GM23338 (cell line): ENCODE measurements at regions not wholly inside any gene's neighbourhood (a gene's known extent, or its start where the extent isn't known, plus 50 kb on each side); places are given as distances from the start of the nearest gene placed in this dataset.

Source experiments
- ATAC-seq: fragments of 200-7000 bp; cut with Tn5 transposase; 3 replicates; pipeline ENCODE4 v1.9.1; 2020
- DNase-seq: peaks from one replicate; pipeline ENCODE4 v3.0.0-alpha.2; 2015; ENCODE audit warnings: low spot score
- H2AFZ ChIP-seq: fragments of 200-600 bp; sonication (generic); 2 replicates; pipeline ENCODE4 v1.8.0; 2016; ENCODE audit warnings: antibody characterized with exemption, mild to moderate bottlenecking, moderate library complexity
- H3F3A ChIP-seq: fragments of 200-600 bp; sonication (generic); replicated peaks from 2 replicates; pipeline ENCODE4 v1.8.0; 2017; ENCODE audit warnings: antibody characterized with exemption, mixed run types, low read depth
- H3K27ac ChIP-seq: fragments of 200-600 bp; sonication (generic); 2 replicates; pipeline ENCODE4 v1.6.1; 2016; ENCODE audit warnings: low read depth
- H3K27me3 ChIP-seq: fragments of 200-600 bp; sonication (generic); 2 replicates; pipeline ENCODE4 v1.8.0; 2016; ENCODE audit warnings: mild to moderate bottlenecking, mixed run types, moderate library complexity; ENCODE audit not compliant: insufficient read depth
- H3K36me3 ChIP-seq: fragments of 200-600 bp; sonication (generic); 2 replicates; pipeline ENCODE4 v1.8.0; 2016; ENCODE audit warnings: mild to moderate bottlenecking; ENCODE audit not compliant: insufficient read depth
- H3K4me1 ChIP-seq: fragments of 200-600 bp; sonication (generic); 2 replicates; pipeline ENCODE4 v1.8.0; 2016; ENCODE audit warnings: mild to moderate bottlenecking, moderate library complexity; ENCODE audit not compliant: insufficient read depth
- H3K4me2 ChIP-seq: fragments of 200-600 bp; sonication (generic); 2 replicates; pipeline ENCODE4 v1.7.1; 2017; ENCODE audit warnings: mixed run types
- H3K4me3 ChIP-seq: fragments of 200-600 bp; sonication (generic); 2 replicates; pipeline ENCODE4 v1.6.1; 2016; ENCODE audit warnings: mixed run types
- H3K79me2 ChIP-seq: fragments of 200-600 bp; sonication (generic); replicated peaks from 2 replicates; pipeline ENCODE4 v1.8.0; 2017; ENCODE audit warnings: mild to moderate bottlenecking; ENCODE audit not compliant: insufficient read depth
- H3K9me2 ChIP-seq: fragments of 200-600 bp; sonication (generic); 2 replicates; pipeline ENCODE4 v1.8.0; 2017; ENCODE audit not compliant: insufficient read depth
- H4K20me1 ChIP-seq: fragments of 200-600 bp; sonication (generic); replicated peaks from 2 replicates; pipeline ENCODE4 v1.8.0; 2017; ENCODE audit warnings: mild to moderate bottlenecking; ENCODE audit not compliant: insufficient read depth
- H3K27ac Mint-ChIP-seq: 2 replicates; pipeline ENCODE4 v1.8.0; 2020; ENCODE audit warnings: inconsistent platforms, mild to moderate bottlenecking, moderate library complexity, mixed read lengths
- H3K27me3 Mint-ChIP-seq: 3 replicates; pipeline ENCODE4 v1.8.0; 2022; ENCODE audit warnings: low read depth, mild to moderate bottlenecking, moderate library complexity, mixed read lengths, inconsistent platforms; ENCODE audit not compliant: insufficient read depth, poor library complexity
- H3K36me3 Mint-ChIP-seq: 3 replicates; pipeline ENCODE4 v1.8.0; 2021; ENCODE audit warnings: low read depth, mild to moderate bottlenecking, inconsistent platforms, moderate library complexity, mixed read lengths
- H3K4me1 Mint-ChIP-seq: 3 replicates; pipeline ENCODE4 v1.8.0; 2020; ENCODE audit warnings: mild to moderate bottlenecking, inconsistent platforms, mixed read lengths
- H3K4me3 Mint-ChIP-seq: 3 replicates; pipeline ENCODE4 v1.8.0; 2021; ENCODE audit warnings: moderate library complexity, mild to moderate bottlenecking, inconsistent platforms, mixed read lengths
- H3K9me3 Mint-ChIP-seq: 3 replicates; pipeline ENCODE4 v1.8.0; 2020; ENCODE audit warnings: moderate library complexity, mild to moderate bottlenecking, inconsistent platforms, mixed read lengths
- EZH2phosphoT487 ChIP-seq: fragments of 200-600 bp; sonication (generic); IDR thresholded peaks from one replicate; pipeline ENCODE4 v1.8.1; 2018; ENCODE audit warnings: antibody characterized with exemption; ENCODE audit not compliant: unreplicated experiment
- POLR2AphosphoS5 ChIP-seq: IDR thresholded peaks from 2 replicates; pipeline ENCODE4 v1.6.1; 2016; ENCODE audit warnings: antibody characterized with exemption, low read depth
- ZNF462 ChIP-seq: fragments of 250-450 bp; sonication (Bioruptor Pico); IDR thresholded peaks from 2 replicates; pipeline ENCODE4 v1.5.0; 2020; ENCODE audit warnings: mild to moderate bottlenecking, moderate library complexity
- TF ChIP-seq, protein P1 (sequence below): IDR thresholded peaks from one replicate; pipeline ENCODE4 v1.6.1; 2018; ENCODE audit warnings: antibody characterized with exemption; ENCODE audit not compliant: unreplicated experiment

- Histone ChIP-seq H2AFZ (no peak overlapping the region), H3F3A (no peaks in the 10 kb centered on the region)
- ATAC-seq: no peak
These were observed 251.3 kb downstream of the SLC16A7 start for GRCh38 chr12:59847127-59847526.

More at GRCh38 chr12:59847127-59847526, 251.3 kb downstream of the SLC16A7 start:
- Histone ChIP-seq H3K36me3 (no peaks in the 10 kb centered on the region), H3K27ac (no peak overlapping the region), H3K4me2 (no peak overlapping the region), H3K4me1 (peaks cover 28% of the 10 kb centered on the region), H4K20me1 (no peaks in the 10 kb centered on the region), H3K27me3 (no peaks in the 10 kb centered on the region), H3K4me3 (no peak overlapping the region), H3K79me2 (no peaks in the 10 kb centered on the region), H3K9me2 (peaks cover 5% of the 10 kb centered on the region)
- Mint-ChIP-seq H3K27ac (no peak overlapping the region), H3K9me3 (no peaks in the 10 kb centered on the region; the same call in 2 of the 3 replicates), H3K36me3 (no peaks in the 10 kb centered on the region), H3K4me1 (peaks cover 34% of the 10 kb centered on the region), H3K4me3 (no peak overlapping the region), H3K27me3 (no peaks in the 10 kb centered on the region)
- no peak for TF ChIP-seq EZH2phosphoT487
- TF ChIP-seq ZNF462: no peak
- TF ChIP-seq, protein P1, sequence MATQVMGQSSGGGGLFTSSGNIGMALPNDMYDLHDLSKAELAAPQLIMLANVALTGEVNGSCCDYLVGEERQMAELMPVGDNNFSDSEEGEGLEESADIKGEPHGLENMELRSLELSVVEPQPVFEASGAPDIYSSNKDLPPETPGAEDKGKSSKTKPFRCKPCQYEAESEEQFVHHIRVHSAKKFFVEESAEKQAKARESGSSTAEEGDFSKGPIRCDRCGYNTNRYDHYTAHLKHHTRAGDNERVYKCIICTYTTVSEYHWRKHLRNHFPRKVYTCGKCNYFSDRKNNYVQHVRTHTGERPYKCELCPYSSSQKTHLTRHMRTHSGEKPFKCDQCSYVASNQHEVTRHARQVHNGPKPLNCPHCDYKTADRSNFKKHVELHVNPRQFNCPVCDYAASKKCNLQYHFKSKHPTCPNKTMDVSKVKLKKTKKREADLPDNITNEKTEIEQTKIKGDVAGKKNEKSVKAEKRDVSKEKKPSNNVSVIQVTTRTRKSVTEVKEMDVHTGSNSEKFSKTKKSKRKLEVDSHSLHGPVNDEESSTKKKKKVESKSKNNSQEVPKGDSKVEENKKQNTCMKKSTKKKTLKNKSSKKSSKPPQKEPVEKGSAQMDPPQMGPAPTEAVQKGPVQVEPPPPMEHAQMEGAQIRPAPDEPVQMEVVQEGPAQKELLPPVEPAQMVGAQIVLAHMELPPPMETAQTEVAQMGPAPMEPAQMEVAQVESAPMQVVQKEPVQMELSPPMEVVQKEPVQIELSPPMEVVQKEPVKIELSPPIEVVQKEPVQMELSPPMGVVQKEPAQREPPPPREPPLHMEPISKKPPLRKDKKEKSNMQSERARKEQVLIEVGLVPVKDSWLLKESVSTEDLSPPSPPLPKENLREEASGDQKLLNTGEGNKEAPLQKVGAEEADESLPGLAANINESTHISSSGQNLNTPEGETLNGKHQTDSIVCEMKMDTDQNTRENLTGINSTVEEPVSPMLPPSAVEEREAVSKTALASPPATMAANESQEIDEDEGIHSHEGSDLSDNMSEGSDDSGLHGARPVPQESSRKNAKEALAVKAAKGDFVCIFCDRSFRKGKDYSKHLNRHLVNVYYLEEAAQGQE: no peak
- TF ChIP-seq POLR2AphosphoS5: no peak
- DNase-seq: no peak
